Activated naive CD4-positive, alpha-beta T cell treated with anti-CD3 and anti-CD28 coated beads, Interleukin-2, amount 50 U/mL, for 72 hours (primary cell): ENCODE measurements at regions not wholly inside any gene's neighbourhood (a gene's known extent, or its start where the extent isn't known, plus 50 kb on each side); places are given as distances from the start of the nearest gene placed in this dataset.

Source experiments
- ATAC-seq, 2 donors: fragments of 150-1000 bp; cut with Tn5 transposase; 2 replicates each; pipeline ENCODE4 v1.10.0; 2021; ENCODE audit warnings: mild to moderate bottlenecking in 2 of 2, moderate library complexity in 2 of 2
- DNase-seq, 2 donors: peaks; one replicate each; pipeline ENCODE4 v3.0.0; 2021 to 2022; ENCODE audit warnings: low spot score in 2 of 2
- H3K27ac Mint-ChIP-seq, 2 donors: one replicate each; pipeline ENCODE4 v1.8.0; 2022; ENCODE audit warnings: mild to moderate bottlenecking in 2 of 2, mixed read lengths in 2 of 2
- H3K36me3 Mint-ChIP-seq, 2 donors: one replicate each; pipeline ENCODE4 v1.8.0; 2022; ENCODE audit warnings: mixed read lengths in 2 of 2
- H3K9me3 Mint-ChIP-seq, 2 donors: one replicate each; pipeline ENCODE4 v1.8.0; 2022; ENCODE audit warnings: mixed read lengths in 2 of 2

GRCh38 chr1:173405281-173405680, 71.9 kb upstream of the PRDX6 start:
- ATAC-seq (no peak), DNase-seq (no peak)
- no peaks in the 10 kb centered on the region for H3K36me3 Mint-ChIP-seq
- no peaks in the 10 kb centered on the region for H3K9me3 Mint-ChIP-seq
- H3K27ac Mint-ChIP-seq: no peak overlapping the region

- DNase-seq (no peak), ATAC-seq (peak in 1 of 2 donors; percentile 63)
- H3K9me3 Mint-ChIP-seq: no peaks in the 10 kb centered on the region
- H3K27ac Mint-ChIP-seq: no peak overlapping the region
- H3K36me3 Mint-ChIP-seq: no peaks in the 10 kb centered on the region
These were observed 71.3 kb upstream of the PRDX6 start for GRCh38 chr1:173405834-173406233.

GRCh38 chr1:173406783-173407230, 70.3 kb upstream of the PRDX6 start:
- no peaks in the 10 kb centered on the region for H3K9me3 Mint-ChIP-seq
- no peaks in the 10 kb centered on the region for H3K36me3 Mint-ChIP-seq
- ATAC-seq (peak in 1 of 2 donors; percentile 16), DNase-seq (no peak)
- H3K27ac Mint-ChIP-seq: peak overlapping the region; percentile 25

GRCh38 chr1:173407846-173408245, 69.3 kb upstream of the PRDX6 start:
- no peak for ATAC-seq

GRCh38 chr1:173408886-173409285, 68.2 kb upstream of the PRDX6 start:
- no peaks in the 10 kb centered on the region for H3K36me3 Mint-ChIP-seq
- no peak overlapping the region for H3K27ac Mint-ChIP-seq
- no peaks in the 10 kb centered on the region for H3K9me3 Mint-ChIP-seq
- no peak for DNase-seq
- no peak for ATAC-seq

More at GRCh38 chr1:173407846-173408245, 69.3 kb upstream of the PRDX6 start:
- no peaks in the 10 kb centered on the region for H3K9me3 Mint-ChIP-seq
- no peak overlapping the region for H3K27ac Mint-ChIP-seq
- DNase-seq: no peak
- no peaks in the 10 kb centered on the region for H3K36me3 Mint-ChIP-seq

- ATAC-seq: peak in 1 of 2 donors; percentile 29
- no peak for DNase-seq
- Mint-ChIP-seq H3K27ac (peak overlapping the region in 1 of 2 donors; percentile 81), H3K36me3 (no peaks in the 10 kb centered on the region), H3K9me3 (no peaks in the 10 kb centered on the region)
These were observed 67.5 kb upstream of the PRDX6 start for GRCh38 chr1:173409613-173410012.

- ATAC-seq: peak; percentile 56
- no peaks in the 10 kb centered on the region for H3K9me3 Mint-ChIP-seq
- peak overlapping the region in 1 of 2 donors; percentile 75 for H3K27ac Mint-ChIP-seq
- H3K36me3 Mint-ChIP-seq: no peaks in the 10 kb centered on the region
- no peak for DNase-seq
These were observed 66.9 kb upstream of the PRDX6 start for GRCh38 chr1:173410133-173410793.

- DNase-seq: no peak
- Mint-ChIP-seq H3K36me3 (no peaks in the 10 kb centered on the region), H3K9me3 (no peaks in the 10 kb centered on the region), H3K27ac (peak overlapping the region in 1 of 2 donors; percentile 75)
- ATAC-seq: peak in 1 of 2 donors; percentile 75
These were observed 66.3 kb upstream of the PRDX6 start for GRCh38 chr1:173410794-173411236.

- no peak for ATAC-seq
- Mint-ChIP-seq H3K27ac (no peak overlapping the region), H3K36me3 (no peaks in the 10 kb centered on the region)
These were observed 65.0 kb upstream of the PRDX6 start for GRCh38 chr1:173411835-173412742.

GRCh38 chr1:173413271-173413707, 63.8 kb upstream of the PRDX6 start:
- DNase-seq: no peak
- H3K27ac Mint-ChIP-seq: peak overlapping the region in 1 of 2 donors; percentile 24
- ATAC-seq: no peak

More at GRCh38 chr1:173411835-173412742, 65.0 kb upstream of the PRDX6 start:
- no peak for DNase-seq
- H3K9me3 Mint-ChIP-seq: no peaks in the 10 kb centered on the region

GRCh38 chr1:173414136-173414535, 63.0 kb upstream of the PRDX6 start:
- no peaks in the 10 kb centered on the region for H3K36me3 Mint-ChIP-seq
- H3K27ac Mint-ChIP-seq: peak overlapping the region in 1 of 2 donors; percentile 24
- ATAC-seq (no peak), DNase-seq (no peak)
- H3K9me3 Mint-ChIP-seq: no peaks in the 10 kb centered on the region

More at GRCh38 chr1:173413271-173413707, 63.8 kb upstream of the PRDX6 start:
- H3K36me3 Mint-ChIP-seq: no peaks in the 10 kb centered on the region
- no peaks in the 10 kb centered on the region for H3K9me3 Mint-ChIP-seq

GRCh38 chr1:173414539-173415226, 62.5 kb upstream of the PRDX6 start:
- H3K27ac Mint-ChIP-seq: no peak overlapping the region
- no peaks in the 10 kb centered on the region for H3K36me3 Mint-ChIP-seq
- ATAC-seq (no peak), DNase-seq (no peak)
- H3K9me3 Mint-ChIP-seq: no peaks in the 10 kb centered on the region

- ATAC-seq (no peak), DNase-seq (no peak)
- Mint-ChIP-seq H3K27ac (no peak overlapping the region), H3K9me3 (no peaks in the 10 kb centered on the region), H3K36me3 (no peaks in the 10 kb centered on the region)
These were observed 61.6 kb upstream of the PRDX6 start for GRCh38 chr1:173415490-173415889.

- Mint-ChIP-seq H3K9me3 (no peaks in the 10 kb centered on the region), H3K27ac (no peak overlapping the region)
- ATAC-seq: no peak
These were observed 61.2 kb upstream of the PRDX6 start for GRCh38 chr1:173415905-173416450.

GRCh38 chr1:173417563-173417962, 59.6 kb upstream of the PRDX6 start:
- Mint-ChIP-seq H3K9me3 (no peaks in the 10 kb centered on the region), H3K27ac (no peak overlapping the region), H3K36me3 (no peaks in the 10 kb centered on the region)
- ATAC-seq: no peak
- DNase-seq: no peak

More at GRCh38 chr1:173415905-173416450, 61.2 kb upstream of the PRDX6 start:
- no peak for DNase-seq
- no peaks in the 10 kb centered on the region for H3K36me3 Mint-ChIP-seq
